Stimulated activated CD8-positive, alpha-beta memory T cell treated with anti-CD3 and anti-CD28 coated beads, Interleukin-15, amount 100 ng/mL, for 24 hours (primary cell): ENCODE measurements at regions not wholly inside any gene's neighbourhood (a gene's known extent, or its start where the extent isn't known, plus 50 kb on each side); places are given as distances from the start of the nearest gene placed in this dataset.
"Not testable (repeated sequence)": the region's sequence is repeated elsewhere in the genome, so short reads cannot be mapped to it uniquely, and the experiment has no call there.

Source experiments
- DNase-seq: peaks from one replicate; pipeline ENCODE4 v3.0.0-alpha.2; 2020; ENCODE audit warnings: low read depth

GRCh38 chr15:45948181-45948621 lies 313.4 kb downstream of the SQOR start:
- no peak for DNase-seq

- DNase-seq = no peak
Observed at GRCh38 chr15:45958924-45959323, 324.1 kb downstream of the SQOR start.

GRCh38 chr15:45962733-45963132 lies 327.9 kb downstream of the SQOR start:
- DNase-seq = no peak

- no peak for DNase-seq
Observed at GRCh38 chr15:45970542-45970941, 335.7 kb downstream of the SQOR start.

GRCh38 chr15:45980366-45980765 lies 345.5 kb downstream of the SQOR start:
- DNase-seq = no peak

- DNase-seq = no peak
Observed at GRCh38 chr15:45981625-45982024, 346.8 kb downstream of the SQOR start.

- no peak for DNase-seq
Observed at GRCh38 chr15:45991863-45992262, 357.0 kb downstream of the SQOR start.

- no peak for DNase-seq
Observed at GRCh38 chr15:45993072-45993471, 358.2 kb downstream of the SQOR start.

GRCh38 chr15:45993508-45993907 lies 358.7 kb downstream of the SQOR start:
- no peak for DNase-seq

GRCh38 chr15:45995800-45996199 lies 361.0 kb downstream of the SQOR start:
- DNase-seq = no peak

- no peak for DNase-seq
Observed at GRCh38 chr15:46014532-46014931, 379.7 kb downstream of the SQOR start.

GRCh38 chr15:46034755-46035154 lies 399.9 kb downstream of the SQOR start:
- no peak for DNase-seq

- no peak for DNase-seq
Observed at GRCh38 chr15:46039703-46040102, 404.9 kb downstream of the SQOR start.

- DNase-seq = no peak
Observed at GRCh38 chr15:46041905-46042304, 407.1 kb downstream of the SQOR start.

- no peak for DNase-seq
Observed at GRCh38 chr15:46059921-46060594, 425.2 kb downstream of the SQOR start.

- no peak for DNase-seq
Observed at GRCh38 chr15:46061002-46061401, 426.2 kb downstream of the SQOR start.

GRCh38 chr15:46077220-46077619 lies 442.4 kb downstream of the SQOR start:
- DNase-seq = no peak

- no peak for DNase-seq
Observed at GRCh38 chr15:46079046-46079445, 444.2 kb downstream of the SQOR start.

GRCh38 chr15:46080016-46080415 lies 445.2 kb downstream of the SQOR start:
- DNase-seq = no peak

- DNase-seq = no peak
Observed at GRCh38 chr15:46088486-46089445, 453.9 kb downstream of the SQOR start.

GRCh38 chr15:46089467-46089935 lies 454.7 kb downstream of the SQOR start:
- DNase-seq = no peak

GRCh38 chr15:46091860-46092450 lies 457.1 kb downstream of the SQOR start:
- no peak for DNase-seq

- not testable (repeated sequence) for DNase-seq
Observed at GRCh38 chr15:46098006-46098405, 463.2 kb downstream of the SQOR start.
